CD4-positive, alpha-beta memory T cell (primary cell): ENCODE measurements at regions not wholly inside any gene's neighbourhood (a gene's known extent, or its start where the extent isn't known, plus 50 kb on each side); places are given as distances from the start of the nearest gene placed in this dataset.
A peak's percentile ranks its signal among the peaks of the same experiment; 100 is the strongest.

ENCODE experiments used
- CTCF ChIA-PET: fragments of 350-600 bp; sonication (Branson Sonifier 250); formaldehyde crosslinking; loops from one replicate; lab custom pipeline; 2021; ENCODE audit warnings: inconsistent platforms; ENCODE audit not compliant: partially characterized antibody; lab: Charles Lee
- POLR2A ChIA-PET: fragments of 350-600 bp; sonication (Branson Sonifier 250); formaldehyde crosslinking; loops from one replicate; lab custom pipeline; 2021; ENCODE audit not compliant: partially characterized antibody; lab: Charles Lee
- DNase-seq, 5 donors: peaks; one replicate each; pipeline versions ENCODE4 v3.0.0 to v3.0.0-alpha.2; 2020 to 2022; ENCODE audit warnings: mixed read lengths in 1 of 5
- H3K27ac ChIP-seq: one replicate; pipeline ENCODE4 v1.7.0; 2013; ENCODE audit warnings: low read depth, low read length
- H3K27me3 ChIP-seq: 2 replicates; pipeline ENCODE4 v1.7.0; 2013; ENCODE audit warnings: mild to moderate bottlenecking, low read length, moderate library complexity; ENCODE audit not compliant: insufficient read depth
- H3K36me3 ChIP-seq: 2 replicates; pipeline ENCODE4 v1.7.0; 2013; ENCODE audit warnings: mild to moderate bottlenecking, low read length, moderate library complexity; ENCODE audit not compliant: insufficient read depth
- H3K4me1 ChIP-seq: 2 replicates; pipeline ENCODE4 v1.7.0; 2013; ENCODE audit warnings: mild to moderate bottlenecking, low read length, moderate library complexity; ENCODE audit not compliant: insufficient read depth
- H3K4me3 ChIP-seq, 2 donors: one replicate each; pipeline ENCODE4 v1.7.0; 2013; ENCODE audit warnings: low read length in 2 of 2, mild to moderate bottlenecking in 1 of 2
- H3K9me3 ChIP-seq, 2 donors: one replicate each; pipeline ENCODE4 v1.7.0; 2013; ENCODE audit warnings: low read length in 2 of 2, control low read depth in 1 of 2; ENCODE audit not compliant: control insufficient read depth in 1 of 2
- H3K27ac Mint-ChIP-seq, 7 donors: one replicate each; pipeline ENCODE4 v1.8.0; 2020 to 2021; ENCODE audit warnings: mixed read lengths in 7 of 7, mild to moderate bottlenecking in 6 of 7, inconsistent platforms in 3 of 7, moderate library complexity in 3 of 7
- H3K27me3 Mint-ChIP-seq, 2 donors: one replicate each; pipeline ENCODE4 v1.8.0; 2020 to 2021; ENCODE audit warnings: mixed read lengths in 2 of 2
- H3K36me3 Mint-ChIP-seq, 2 donors: one replicate each; pipeline ENCODE4 v1.8.0; 2020 to 2021; ENCODE audit warnings: mixed read lengths in 2 of 2, inconsistent platforms in 1 of 2, mild to moderate bottlenecking in 1 of 2
- H3K4me1 Mint-ChIP-seq, 4 donors: one replicate each; pipeline ENCODE4 v1.8.0; 2020 to 2021; ENCODE audit warnings: mixed read lengths in 4 of 4, mild to moderate bottlenecking in 1 of 4
- H3K4me3 Mint-ChIP-seq, 8 donors: one replicate each; pipeline ENCODE4 v1.8.0; 2020 to 2021; ENCODE audit warnings: mixed read lengths in 8 of 8, mild to moderate bottlenecking in 7 of 8, moderate library complexity in 6 of 8, inconsistent platforms in 3 of 8
- H3K9me3 Mint-ChIP-seq, 8 donors: one replicate each; pipeline ENCODE4 v1.8.0; 2020 to 2021; ENCODE audit warnings: mixed read lengths in 8 of 8, mild to moderate bottlenecking in 5 of 8, inconsistent platforms in 3 of 8, moderate library complexity in 1 of 8
- intact Hi-C: fragments of 100-400 bp; cut with micrococcal nuclease; formaldehyde crosslinking; loops from one replicate; pipeline ENCODE4 v1.15.1; 2023

GRCh38 chr21:35233756-35234155, 184.7 kb upstream of the RUNX1 start:
- no peaks in the 10 kb centered on the region for H3K36me3 ChIP-seq
- no peak overlapping the region for H3K4me3 ChIP-seq
- no peak overlapping the region for H3K27ac ChIP-seq
- peaks cover 5 to 18% (median 11%) of the 10 kb centered on the region in 4 donors for H3K4me1 Mint-ChIP-seq
- no peaks in the 10 kb centered on the region for H3K36me3 Mint-ChIP-seq
- CTCF ChIA-PET: no interaction called here
- no peak overlapping the region for H3K27ac Mint-ChIP-seq
- POLR2A ChIA-PET: no interaction called here
- intact Hi-C loops: no loop called here
- H3K4me1 ChIP-seq: peaks cover 9% of the 10 kb centered on the region
- no peaks in the 10 kb centered on the region for H3K27me3 Mint-ChIP-seq
- H3K9me3 ChIP-seq: no peaks in the 10 kb centered on the region
- no peaks in the 10 kb centered on the region for H3K27me3 ChIP-seq
- DNase-seq: no peak
- no peak overlapping the region for H3K4me3 Mint-ChIP-seq
- H3K9me3 Mint-ChIP-seq: peaks cover 0 to 16% (median 5%) of the 10 kb centered on the region in 8 donors

- peaks cover 8 to 22% (median 14%) of the 10 kb centered on the region in 4 donors for H3K4me1 Mint-ChIP-seq
- no peak for DNase-seq
- no peak overlapping the region for H3K4me3 ChIP-seq
- peaks cover 11% of the 10 kb centered on the region for H3K4me1 ChIP-seq
- POLR2A ChIA-PET: no interaction called here
- H3K9me3 ChIP-seq: no peaks in the 10 kb centered on the region
- CTCF ChIA-PET: no interaction called here
- H3K27ac ChIP-seq: no peak overlapping the region
- no peaks in the 10 kb centered on the region for H3K27me3 Mint-ChIP-seq
- intact Hi-C loops: no loop called here
- H3K4me3 Mint-ChIP-seq: no peak overlapping the region
- H3K27me3 ChIP-seq: no peaks in the 10 kb centered on the region
- H3K9me3 Mint-ChIP-seq: peaks cover 0 to 16% (median 5%) of the 10 kb centered on the region in 8 donors
- H3K27ac Mint-ChIP-seq: no peak overlapping the region
- H3K36me3 ChIP-seq: no peaks in the 10 kb centered on the region
- no peaks in the 10 kb centered on the region for H3K36me3 Mint-ChIP-seq
Observed at GRCh38 chr21:35232545-35233176, 183.6 kb upstream of the RUNX1 start.

GRCh38 chr21:35231090-35231489, 182.0 kb upstream of the RUNX1 start:
- Histone ChIP-seq H3K4me3 (no peak overlapping the region), H3K27ac (no peak overlapping the region), H3K9me3 (no peaks in the 10 kb centered on the region), H3K36me3 (no peaks in the 10 kb centered on the region), H3K4me1 (peaks cover 26% of the 10 kb centered on the region), H3K27me3 (no peaks in the 10 kb centered on the region)
- DNase-seq: no peak
- no peaks in the 10 kb centered on the region for H3K27me3 Mint-ChIP-seq
- no peaks in the 10 kb centered on the region for H3K36me3 Mint-ChIP-seq
- POLR2A ChIA-PET: no interaction called here
- CTCF ChIA-PET: no interaction called here
- intact Hi-C loops: no loop called here
- H3K4me1 Mint-ChIP-seq: peaks cover 18 to 27% (median 20%) of the 10 kb centered on the region in 4 donors
- peaks cover 0 to 7% (median under 1%) of the 10 kb centered on the region in 8 donors for H3K9me3 Mint-ChIP-seq
- H3K27ac Mint-ChIP-seq: peak overlapping the region in 1 of 7 donors; percentile 20
- H3K4me3 Mint-ChIP-seq: no peak overlapping the region

- no peaks in the 10 kb centered on the region for H3K9me3 ChIP-seq
- ChIA-PET CTCF (no interaction called here), POLR2A (no interaction called here)
- intact Hi-C loops: loop anchor here (10.0 kb wide), 1 partner anchor 244 kb away; no protein-coding TSS in a partner anchor
- Mint-ChIP-seq H3K9me3 (no peaks in the 10 kb centered on the region), H3K27me3 (no peaks in the 10 kb centered on the region), H3K27ac (no peak overlapping the region), H3K36me3 (no peaks in the 10 kb centered on the region), H3K4me1 (peaks cover 15 to 29% (median 21%) of the 10 kb centered on the region in 4 donors), H3K4me3 (no peak overlapping the region)
- no peak overlapping the region for H3K4me3 ChIP-seq
- no peak for DNase-seq
- H3K4me1 ChIP-seq: peaks cover 22% of the 10 kb centered on the region
- H3K27ac ChIP-seq: no peak overlapping the region
- no peaks in the 10 kb centered on the region for H3K27me3 ChIP-seq
- no peaks in the 10 kb centered on the region for H3K36me3 ChIP-seq
Observed at GRCh38 chr21:35229290-35229689, 180.2 kb upstream of the RUNX1 start.

DNA sequence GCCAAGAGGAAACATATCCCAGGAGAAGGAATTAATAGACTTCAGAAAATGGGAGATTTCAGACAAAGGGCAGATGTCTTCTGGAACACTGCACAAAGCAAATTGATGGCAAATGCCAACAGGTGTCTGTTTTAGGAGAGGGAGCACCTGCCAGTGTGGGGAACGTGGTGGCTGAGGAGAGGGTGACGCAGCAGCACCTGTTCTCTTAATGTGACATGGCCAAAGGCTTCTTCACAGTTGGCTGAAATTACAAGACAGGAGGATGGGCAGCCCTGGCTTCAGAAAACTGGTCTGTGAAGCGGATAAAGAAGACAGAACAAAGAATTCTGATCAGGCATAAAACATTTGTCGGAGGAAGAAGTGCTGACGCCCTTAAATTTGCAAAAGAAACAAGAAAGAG, 178.7 kb upstream of the RUNX1 start:
- Mint-ChIP-seq H3K36me3 (no peaks in the 10 kb centered on the region), H3K4me1 (peaks cover 20 to 39% (median 29%) of the 10 kb centered on the region in 4 donors), H3K27ac (peak overlapping the region; percentile 44 to 92 (median 82)), H3K9me3 (no peaks in the 10 kb centered on the region), H3K27me3 (no peaks in the 10 kb centered on the region), H3K4me3 (peak overlapping the region; percentile 0 to 74 (median 58))
- Histone ChIP-seq H3K9me3 (no peaks in the 10 kb centered on the region), H3K4me1 (peaks cover 30% of the 10 kb centered on the region), H3K27me3 (no peaks in the 10 kb centered on the region), H3K36me3 (no peaks in the 10 kb centered on the region), H3K27ac (no peak overlapping the region), H3K4me3 (peak overlapping the region in 1 of 2 donors; percentile 14)
- intact Hi-C loops: loop anchor here (1.0 to 10.0 kb wide), 3 partner anchors 176 to 337 kb away; no protein-coding TSS in a partner anchor
- peak in 1 of 5 donors; percentile 0 for DNase-seq
- ChIA-PET CTCF (interaction anchor here (0.5 kb wide), 1 partner anchor 65 kb away, joined by 3 read pairs; no protein-coding TSS in a partner anchor), POLR2A (interaction anchor here (0.6 to 1.7 kb wide), 4 partner anchors 176 to 420 kb away, joined by 3 to 9 read pairs (median 6); no protein-coding TSS in a partner anchor)

GRCh38 chr21:35226968-35227744, 178.1 kb upstream of the RUNX1 start:
- H3K4me1 Mint-ChIP-seq: peaks cover 26 to 46% (median 36%) of the 10 kb centered on the region in 4 donors
- CTCF ChIA-PET: interaction anchor here (0.5 kb wide), 1 partner anchor 64 kb away, joined by 3 read pairs; no protein-coding TSS in a partner anchor
- H3K27ac Mint-ChIP-seq: peak overlapping the region; percentile 72 to 92 (median 85)

GRCh38 chr21:35226328-35226727, 177.2 kb upstream of the RUNX1 start:
- Histone ChIP-seq H3K4me1 (peaks cover 43% of the 10 kb centered on the region), H3K9me3 (no peaks in the 10 kb centered on the region), H3K27ac (no peak overlapping the region), H3K4me3 (no peak overlapping the region), H3K36me3 (no peaks in the 10 kb centered on the region), H3K27me3 (no peaks in the 10 kb centered on the region)
- intact Hi-C loops: loop anchor here (10.0 kb wide), 1 partner anchor 242 kb away; no protein-coding TSS in a partner anchor
- ChIA-PET POLR2A (interaction anchor here (0.9 to 1.7 kb wide), 7 partner anchors 43 to 419 kb away, joined by 3 to 9 read pairs (median 4); no protein-coding TSS in a partner anchor), CTCF (no interaction called here)
- H3K27me3 Mint-ChIP-seq: no peaks in the 10 kb centered on the region
- no peak for DNase-seq
- no peaks in the 10 kb centered on the region for H3K36me3 Mint-ChIP-seq
- H3K4me3 Mint-ChIP-seq: peak overlapping the region in 1 of 8 donors; percentile 58
- H3K9me3 Mint-ChIP-seq: no peaks in the 10 kb centered on the region
- peak overlapping the region in 2 of 7 donors; percentile 72 to 82 for H3K27ac Mint-ChIP-seq
- H3K4me1 Mint-ChIP-seq: peaks cover 32 to 50% (median 41%) of the 10 kb centered on the region in 4 donors

More at GRCh38 chr21:35226968-35227744, 178.1 kb upstream of the RUNX1 start:
- Mint-ChIP-seq H3K9me3 (no peaks in the 10 kb centered on the region), H3K4me3 (peak overlapping the region; percentile 0 to 74 (median 58)), H3K36me3 (no peaks in the 10 kb centered on the region), H3K27me3 (no peaks in the 10 kb centered on the region)
- H3K4me3 ChIP-seq: peak overlapping the region; percentile 34 to 48
- intact Hi-C loops: loop anchor here (1.0 to 10.0 kb wide), 3 partner anchors 176 to 337 kb away; no protein-coding TSS in a partner anchor
- no peaks in the 10 kb centered on the region for H3K9me3 ChIP-seq
- H3K27ac ChIP-seq: no peak overlapping the region
- no peaks in the 10 kb centered on the region for H3K27me3 ChIP-seq
- H3K36me3 ChIP-seq: no peaks in the 10 kb centered on the region
- POLR2A ChIA-PET: interaction anchor here (0.6 to 1.7 kb wide), 9 partner anchors 44 to 420 kb away, joined by 3 to 9 read pairs (median 4); no protein-coding TSS in a partner anchor
- H3K4me1 ChIP-seq: peaks cover 36% of the 10 kb centered on the region
- DNase-seq: peak; percentile 60 to 79 (median 69)
